IMR-90 (cell line): ENCODE measurements at regions not wholly inside any gene's neighbourhood (a gene's known extent, or its start where the extent isn't known, plus 50 kb on each side); places are given as distances from the start of the nearest gene placed in this dataset.

Experiments
- ATAC-seq: fragments of 200-7000 bp; cut with Tn5 transposase; 2 replicates; pipeline ENCODE4 v1.9.1; 2020; ENCODE audit warnings: low read depth, mild to moderate bottlenecking, moderate library complexity
- BruUV-seq: library from RNA; stranded (reverse); fragments of 400-500 nt; replicated peaks from 2 replicates; lab custom pipeline; 2021; lab: Mats Ljungman, UMichigan
- CTCF ChIA-PET: fragments of 300-600 bp; formaldehyde crosslinking; extraction: SDS; loops from one replicate; lab custom pipeline; 2021; ENCODE audit warnings: antibody characterized with exemption; lab: Yijun Ruan, JAX
- POLR2A ChIA-PET: fragments of 300-600 bp; sonication (Branson Sonifier 250); formaldehyde crosslinking; loops from one replicate; lab custom pipeline; 2022; ENCODE audit warnings: antibody characterized with exemption; ENCODE audit not compliant: unreplicated experiment; lab: Charles Lee
- DNase-seq: peaks from one replicate; pipeline ENCODE4 v3.0.0; 2013
- H2AFZ ChIP-seq: replicated peaks from 2 replicates; pipeline ENCODE3; 2013; ENCODE audit warnings: low read length, mild to moderate bottlenecking; ENCODE audit not compliant: poor library complexity
- H2AK5ac ChIP-seq: 2 replicates; pipeline ENCODE4 v1.6.1; 2013; ENCODE audit warnings: low read depth, low read length, inconsistent platforms
- H2AK9ac ChIP-seq: replicated peaks from 2 replicates; pipeline ENCODE3; 2013; ENCODE audit warnings: mild to moderate bottlenecking, low read depth, low read length, moderate library complexity; ENCODE audit not compliant: poor library complexity
- H2BK120ac ChIP-seq: 2 replicates; pipeline ENCODE4 v1.6.1; 2013; ENCODE audit warnings: low read depth, low read length, inconsistent platforms
- H2BK15ac ChIP-seq: 3 replicates; pipeline ENCODE4 v1.6.1; 2013; ENCODE audit warnings: low read depth, low read length, inconsistent platforms
- H2BK20ac ChIP-seq: 2 replicates; pipeline ENCODE4 v1.6.1; 2013; ENCODE audit warnings: low read depth, mild to moderate bottlenecking, inconsistent platforms, low read length, moderate library complexity
- H2BK5ac ChIP-seq: 2 replicates; pipeline ENCODE4 v1.6.1; 2013; ENCODE audit warnings: mild to moderate bottlenecking, low read depth, low read length, inconsistent platforms; ENCODE audit not compliant: poor library complexity, severe bottlenecking
- H3K14ac ChIP-seq: replicated peaks from 2 replicates; pipeline ENCODE4 v1.6.1; 2013; ENCODE audit warnings: low read depth, low read length, inconsistent platforms
- H3K18ac ChIP-seq: 2 replicates; pipeline ENCODE4 v1.6.1; 2013; ENCODE audit warnings: low read depth, low read length, control low read depth
- H3K23ac ChIP-seq: 2 replicates; pipeline ENCODE4 v1.6.1; 2013; ENCODE audit warnings: low read depth, low read length, inconsistent platforms
- H3K27ac ChIP-seq: 2 replicates; pipeline ENCODE4 v1.5.1; 2013; ENCODE audit warnings: mild to moderate bottlenecking, control low read depth, low read length; ENCODE audit not compliant: insufficient read depth
- H3K27me3 ChIP-seq: 2 replicates; pipeline ENCODE4 v1.6.1; 2013; ENCODE audit warnings: low read length; ENCODE audit not compliant: control insufficient read depth, insufficient read depth
- H3K36me3 ChIP-seq: 2 replicates; pipeline ENCODE4 v1.6.1; 2013; ENCODE audit warnings: low read length, mixed read lengths; ENCODE audit not compliant: control insufficient read depth, insufficient read depth
- H3K4ac ChIP-seq: 2 replicates; pipeline ENCODE4 v1.6.1; 2013; ENCODE audit warnings: low read depth, low read length, inconsistent platforms
- H3K4me1 ChIP-seq: 2 replicates; pipeline ENCODE4 v1.6.1; 2013; ENCODE audit warnings: low read length, mixed read lengths; ENCODE audit not compliant: control insufficient read depth, insufficient read depth
- H3K4me2 ChIP-seq: 2 replicates; pipeline ENCODE4 v1.6.1; 2013; ENCODE audit warnings: low read depth, mild to moderate bottlenecking, control low read depth, low read length, moderate library complexity
- H3K4me3 ChIP-seq: 2 replicates; pipeline ENCODE4 v1.5.1; 2013; ENCODE audit warnings: low read depth, mild to moderate bottlenecking, control low read depth, low read length, moderate library complexity; ENCODE audit not compliant: insufficient read depth
- H3K56ac ChIP-seq: 2 replicates; pipeline ENCODE4 v1.6.1; 2013; ENCODE audit warnings: low read length, inconsistent platforms; ENCODE audit not compliant: insufficient read depth; ENCODE audit errors: extremely low read depth
- H3K79me1 ChIP-seq, 2 experiments: 2 replicates each; pipeline ENCODE4 v1.6.1; 2013; ENCODE audit warnings: low read length in 2 of 2, inconsistent platforms in 1 of 2, low read depth in 1 of 2
- H3K9ac ChIP-seq: 2 replicates; pipeline ENCODE4 v1.6.1; 2013; ENCODE audit warnings: low read depth, low read length, control low read depth
- H3K9me1 ChIP-seq: 2 replicates; pipeline ENCODE4 v1.6.1; 2013; ENCODE audit warnings: low read length, inconsistent platforms; ENCODE audit not compliant: insufficient read depth
- H3K9me3 ChIP-seq: 2 replicates; pipeline ENCODE4 v1.6.1; 2013; ENCODE audit warnings: low read length; ENCODE audit not compliant: control insufficient read depth, insufficient read depth
- H4K20me1 ChIP-seq: 2 replicates; pipeline ENCODE4 v1.6.1; 2013; ENCODE audit warnings: low read length, inconsistent platforms; ENCODE audit not compliant: insufficient read depth
- H4K5ac ChIP-seq: 2 replicates; pipeline ENCODE4 v1.6.1; 2013; ENCODE audit warnings: mild to moderate bottlenecking, low read depth, low read length, control low read depth
- H4K8ac ChIP-seq, 2 experiments: 2 replicates each; pipeline ENCODE4 v1.6.1; 2013; ENCODE audit warnings: low read depth in 2 of 2, low read length in 2 of 2, control low read depth in 1 of 2, inconsistent platforms in 1 of 2
- H4K91ac ChIP-seq: 2 replicates; pipeline ENCODE4 v1.6.1; 2013; ENCODE audit warnings: low read depth, low read length, inconsistent platforms; ENCODE audit not compliant: insufficient read depth
- BHLHE40 ChIP-seq: fragments of 150-350 bp; IDR thresholded peaks from 2 replicates; pipeline ENCODE4 v1.6.1; 2016; ENCODE audit warnings: mild to moderate bottlenecking, low read depth, low read length
- CEBPB ChIP-seq: IDR thresholded peaks from 2 replicates; pipeline ENCODE4 v1.6.1; 2012; ENCODE audit warnings: low read depth, low read length, improper control_type of control experiment
- CHD1 ChIP-seq: IDR thresholded peaks from 2 replicates; pipeline ENCODE4 v1.6.1; 2012; ENCODE audit warnings: low read depth, low read length, improper control_type of control experiment
- FOS ChIP-seq: fragments of 150-350 bp; IDR thresholded peaks from 2 replicates; pipeline ENCODE4 v1.6.1; 2016; ENCODE audit warnings: low read depth, low read length
- MAFK ChIP-seq: IDR thresholded peaks from 2 replicates; pipeline ENCODE4 v1.6.1; 2012; ENCODE audit warnings: low read depth, low read length, improper control_type of control experiment
- MAZ ChIP-seq: IDR thresholded peaks from 2 replicates; pipeline ENCODE4 v1.6.1; 2012; ENCODE audit warnings: low read depth, mild to moderate bottlenecking, low read length, improper control_type of control experiment, moderate library complexity, borderline replicate concordance
- MXI1 ChIP-seq: IDR thresholded peaks from 2 replicates; pipeline ENCODE4 v1.6.1; 2012; ENCODE audit warnings: low read depth, mild to moderate bottlenecking, low read length, moderate library complexity, borderline replicate concordance
- NFE2L2 ChIP-seq: fragments of 150-350 bp; IDR thresholded peaks from 2 replicates; pipeline ENCODE4 v1.6.1; 2016; ENCODE audit warnings: low read depth, mild to moderate bottlenecking, low read length
- POLR2A ChIP-seq: IDR thresholded peaks from 2 replicates; pipeline ENCODE4 v1.6.1; 2012; ENCODE audit warnings: mild to moderate bottlenecking, low read depth, low read length
- RAD21 ChIP-seq: IDR thresholded peaks from 2 replicates; pipeline ENCODE4 v1.6.1; 2012; ENCODE audit warnings: low read length, improper control_type of control experiment
- RCOR1 ChIP-seq: IDR thresholded peaks from 2 replicates; pipeline ENCODE4 v1.6.1; 2012; ENCODE audit warnings: mild to moderate bottlenecking, low read length, improper control_type of control experiment; ENCODE audit not compliant: insufficient replicate concordance
- RFX5 ChIP-seq: IDR thresholded peaks from 2 replicates; pipeline ENCODE4 v1.8.0; 2012; ENCODE audit warnings: low read depth, mild to moderate bottlenecking, low read length, moderate library complexity
- SMC3 ChIP-seq: fragments of 150-350 bp; IDR thresholded peaks from 2 replicates; pipeline ENCODE4 v1.6.1; 2016; ENCODE audit warnings: low read depth, mild to moderate bottlenecking, antibody characterized with exemption, low read length, moderate library complexity
- WGBS, 2 experiments: methylation state at CpG; one replicate each; pipeline versions ENCODE4 v1.1.5 to v1.1.7; 2013; ENCODE audit warnings: missing lambda C conversion rate in 2 of 2; ENCODE audit not compliant: insufficient read length in 1 of 2; ENCODE audit errors: extremely low coverage in 2 of 2; 5-methylcytosine and 5-hydroxymethylcytosine counted together
- dilution Hi-C: fragments of 300-500 bp; cut with HindIII; formaldehyde crosslinking; loops from one replicate; pipeline ENCODE4 v1.14.3; 2018; ENCODE audit warnings: low sequenced_read_pairs; ENCODE audit not compliant: unreplicated experiment
- in situ Hi-C: fragments of 300-500 bp; cut with MboI; formaldehyde crosslinking; loops from 3 replicates; pipeline ENCODE4 v1.14.3; 2019; ENCODE audit warnings: low sequenced_read_pairs, inconsistent platforms, mixed read lengths
- intact Hi-C: fragments of 100-400 bp; cut with micrococcal nuclease; formaldehyde crosslinking; loops from 2 replicates; pipeline ENCODE4 v1.10.0; 2022
- TF ChIP-seq, protein P1 (sequence below): fragments of 150-350 bp; IDR thresholded peaks from 2 replicates; pipeline ENCODE4 v1.6.1; 2017; ENCODE audit warnings: mild to moderate bottlenecking, antibody characterized with exemption, low read length, low read depth
- TF ChIP-seq, protein P2 (sequence below): fragments of 150-350 bp; IDR thresholded peaks from 2 replicates; pipeline ENCODE4 v1.6.1; 2016; ENCODE audit warnings: low read depth, mild to moderate bottlenecking, low read length, moderate library complexity, borderline replicate concordance
- TF ChIP-seq, protein P3 (sequence below): conservative IDR thresholded peaks from 2 replicates; pipeline ENCODE4 v1.5.1; 2012; ENCODE audit warnings: mild to moderate bottlenecking, low read depth, low read length, improper control_type of control experiment

DNA sequence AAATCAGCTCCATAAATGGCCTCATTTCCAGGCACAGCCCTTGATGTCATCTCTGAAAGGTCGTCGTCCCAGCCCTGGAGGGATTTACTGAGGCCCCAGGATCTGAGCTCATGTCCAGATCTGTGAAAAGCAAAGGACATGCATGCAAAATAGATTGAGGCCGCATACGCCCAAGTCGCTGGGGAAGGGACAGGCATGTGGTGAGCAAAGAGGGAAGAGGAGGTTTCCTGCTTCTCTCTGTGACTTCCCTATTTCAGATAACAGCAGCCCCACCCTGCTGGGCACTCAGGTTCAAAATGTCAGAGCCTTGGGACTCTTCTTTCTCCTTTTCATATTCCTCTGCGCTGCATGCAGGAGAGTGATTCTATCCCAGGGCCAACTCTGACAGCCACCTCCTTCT is 197.2 kb downstream of the ADSS2 start:
- Histone ChIP-seq H3K4ac (no peak overlapping the region), H2BK5ac (no peak overlapping the region), H2AK9ac (no peak overlapping the region), H3K23ac (no peak overlapping the region), H3K79me1 (no peaks in the 10 kb centered on the region), H2AFZ (peak overlapping the region; percentile 70), H3K56ac (no peak overlapping the region), H3K9me3 (peaks cover 5% of the 10 kb centered on the region; the same call in 1 of the 2 replicates), H3K27me3 (no peaks in the 10 kb centered on the region), H4K91ac (no peak overlapping the region), H4K20me1 (no peaks in the 10 kb centered on the region), H3K9me1 (no peaks in the 10 kb centered on the region), H3K4me1 (no peaks in the 10 kb centered on the region), H3K27ac (no peak overlapping the region), H3K14ac (no peak overlapping the region), H2BK20ac (no peak overlapping the region), H4K5ac (no peak overlapping the region), H3K4me3 (no peak overlapping the region), H2BK15ac (no peak overlapping the region), H4K8ac (no peak overlapping the region), H3K4me2 (no peak overlapping the region), H3K36me3 (no peaks in the 10 kb centered on the region), H3K18ac (no peak overlapping the region), H2BK120ac (no peak overlapping the region), H2AK5ac (no peak overlapping the region), H3K9ac (no peak overlapping the region)
- ATAC-seq (no peak), DNase-seq (no peak)
- ChIA-PET POLR2A (no interaction called here), CTCF (no interaction called here)
- intact Hi-C loops = no loop called here
- TF ChIP-seq NFE2L2 = no peak
- TF ChIP-seq RFX5 = no peak
- TF ChIP-seq, protein P1, sequence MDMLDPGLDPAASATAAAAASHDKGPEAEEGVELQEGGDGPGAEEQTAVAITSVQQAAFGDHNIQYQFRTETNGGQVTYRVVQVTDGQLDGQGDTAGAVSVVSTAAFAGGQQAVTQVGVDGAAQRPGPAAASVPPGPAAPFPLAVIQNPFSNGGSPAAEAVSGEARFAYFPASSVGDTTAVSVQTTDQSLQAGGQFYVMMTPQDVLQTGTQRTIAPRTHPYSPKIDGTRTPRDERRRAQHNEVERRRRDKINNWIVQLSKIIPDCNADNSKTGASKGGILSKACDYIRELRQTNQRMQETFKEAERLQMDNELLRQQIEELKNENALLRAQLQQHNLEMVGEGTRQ = no peak
- TF ChIP-seq CHD1 = no peak
- TF ChIP-seq, protein P2, sequence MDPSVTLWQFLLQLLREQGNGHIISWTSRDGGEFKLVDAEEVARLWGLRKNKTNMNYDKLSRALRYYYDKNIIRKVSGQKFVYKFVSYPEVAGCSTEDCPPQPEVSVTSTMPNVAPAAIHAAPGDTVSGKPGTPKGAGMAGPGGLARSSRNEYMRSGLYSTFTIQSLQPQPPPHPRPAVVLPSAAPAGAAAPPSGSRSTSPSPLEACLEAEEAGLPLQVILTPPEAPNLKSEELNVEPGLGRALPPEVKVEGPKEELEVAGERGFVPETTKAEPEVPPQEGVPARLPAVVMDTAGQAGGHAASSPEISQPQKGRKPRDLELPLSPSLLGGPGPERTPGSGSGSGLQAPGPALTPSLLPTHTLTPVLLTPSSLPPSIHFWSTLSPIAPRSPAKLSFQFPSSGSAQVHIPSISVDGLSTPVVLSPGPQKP = no peak
- TF ChIP-seq SMC3 = no peak
- no peak for TF ChIP-seq MXI1
- no peak for TF ChIP-seq MAFK
- TF ChIP-seq RAD21 = no peak
- no peak for TF ChIP-seq FOS
- no peak for TF ChIP-seq POLR2A
- TF ChIP-seq, protein P3, sequence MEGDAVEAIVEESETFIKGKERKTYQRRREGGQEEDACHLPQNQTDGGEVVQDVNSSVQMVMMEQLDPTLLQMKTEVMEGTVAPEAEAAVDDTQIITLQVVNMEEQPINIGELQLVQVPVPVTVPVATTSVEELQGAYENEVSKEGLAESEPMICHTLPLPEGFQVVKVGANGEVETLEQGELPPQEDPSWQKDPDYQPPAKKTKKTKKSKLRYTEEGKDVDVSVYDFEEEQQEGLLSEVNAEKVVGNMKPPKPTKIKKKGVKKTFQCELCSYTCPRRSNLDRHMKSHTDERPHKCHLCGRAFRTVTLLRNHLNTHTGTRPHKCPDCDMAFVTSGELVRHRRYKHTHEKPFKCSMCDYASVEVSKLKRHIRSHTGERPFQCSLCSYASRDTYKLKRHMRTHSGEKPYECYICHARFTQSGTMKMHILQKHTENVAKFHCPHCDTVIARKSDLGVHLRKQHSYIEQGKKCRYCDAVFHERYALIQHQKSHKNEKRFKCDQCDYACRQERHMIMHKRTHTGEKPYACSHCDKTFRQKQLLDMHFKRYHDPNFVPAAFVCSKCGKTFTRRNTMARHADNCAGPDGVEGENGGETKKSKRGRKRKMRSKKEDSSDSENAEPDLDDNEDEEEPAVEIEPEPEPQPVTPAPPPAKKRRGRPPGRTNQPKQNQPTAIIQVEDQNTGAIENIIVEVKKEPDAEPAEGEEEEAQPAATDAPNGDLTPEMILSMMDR = no peak
- no peak for TF ChIP-seq BHLHE40
- TF ChIP-seq RCOR1 = no peak
- no peak for TF ChIP-seq MAZ
- no peak for TF ChIP-seq CEBPB
- BruUV-seq = no TSS peak
- WGBS, 2 experiments = 60% methylated on average over 1 of the region's 6 CpGs; no CpG with 5 or more reads in 1 of the 2 experiments
- dilution Hi-C loops = no loop called here
- in situ Hi-C loops = loop anchor here (25.0 kb wide), 2 partner anchors 192 to 517 kb away; partner anchors contain the start of gene ZBTB18
